GM12878 (cell line): ENCODE measurements at regions not wholly inside any gene's neighbourhood (a gene's known extent, or its start where the extent isn't known, plus 50 kb on each side); places are given as distances from the start of the nearest gene placed in this dataset.

Experiments
- ATAC-seq: fragments of 200-7000 bp; cut with Tn5 transposase; 3 replicates; pipeline ENCODE4 v1.9.1; 2020; ENCODE audit warnings: mild to moderate bottlenecking, moderate library complexity
- BruUV-seq: library from RNA; stranded (reverse); fragments of 400-500 nt; replicated peaks from 2 replicates; lab custom pipeline; 2021; lab: Mats Ljungman, UMichigan
- CTCF ChIA-PET: fragments of 300-600 bp; sonication (Branson Sonifier 250); formaldehyde crosslinking; extraction: SDS; loops from one replicate; lab custom pipeline; 2021; ENCODE audit warnings: inconsistent platforms; lab: Yijun Ruan, JAX
- POLR2A ChIA-PET: fragments of 350-600 bp; formaldehyde crosslinking; extraction: SDS; loops from one replicate; lab custom pipeline; 2021; ENCODE audit warnings: inconsistent platforms; lab: Charles Lee
- RAD21 ChIA-PET: fragments of 300-600 bp; sonication (Branson Sonifier 250); formaldehyde crosslinking; loops from one replicate; lab custom pipeline; 2023; ENCODE audit warnings: antibody characterized with exemption; ENCODE audit not compliant: unreplicated experiment; lab: Charles Lee
- SMC1A ChIA-PET: fragments of 300-600 bp; sonication (Branson Sonifier 250); formaldehyde crosslinking; loops from one replicate; lab custom pipeline; 2023; ENCODE audit not compliant: unreplicated experiment, uncharacterized antibody; lab: Charles Lee
- DNase-seq: peaks from one replicate; pipeline ENCODE4 v3.0.0-alpha.2; 2011; ENCODE audit warnings: low read depth, low spot score
- FAIRE-seq: peaks from 3 replicates; lab custom pipeline; 2011; peaks lifted over from hg19 to GRCh38; lab: Jason Lieb, UNC
- H2AFZ ChIP-seq: 2 replicates; pipeline ENCODE4 v1.6.0; 2011; ENCODE audit warnings: low read depth, low read length, control low read depth; ENCODE audit not compliant: control insufficient read depth
- H3K27ac ChIP-seq: 2 replicates; pipeline ENCODE4 v1.5.1; 2011; ENCODE audit warnings: control low read depth; ENCODE audit not compliant: control insufficient read depth, insufficient read depth
- H3K27me3 ChIP-seq, 2 experiments: replicated peaks in 1 of 2; 2 replicates each; pipeline versions ENCODE4 v1.6.0 to v1.6.1; 2011; ENCODE audit warnings: low read length in 1 of 2; ENCODE audit not compliant: control insufficient read depth in 2 of 2, insufficient read depth in 2 of 2
- H3K36me3 ChIP-seq, 2 experiments: 2 replicates each; pipeline ENCODE4 v1.5.1; 2011; ENCODE audit warnings: low read length in 1 of 2; ENCODE audit not compliant: control insufficient read depth in 2 of 2, insufficient read depth in 2 of 2
- H3K4me1 ChIP-seq: 2 replicates; pipeline ENCODE4 v1.6.1; 2011; ENCODE audit warnings: mild to moderate bottlenecking, low read length, moderate library complexity, mixed read lengths; ENCODE audit not compliant: control insufficient read depth, insufficient read depth
- H3K4me2 ChIP-seq: 2 replicates; pipeline ENCODE4 v1.6.0; 2011; ENCODE audit warnings: control low read depth; ENCODE audit not compliant: control insufficient read depth, insufficient read depth
- H3K4me3 ChIP-seq: fragments of 200-600 bp; sonication (generic); 2 replicates; pipeline ENCODE4 v1.5.1; 2016
- H3K79me2 ChIP-seq: 2 replicates; pipeline ENCODE4 v1.6.0; 2011; ENCODE audit warnings: low read length; ENCODE audit not compliant: control insufficient read depth, insufficient read depth
- H3K9ac ChIP-seq: 2 replicates; pipeline ENCODE4 v1.8.0; 2011; ENCODE audit warnings: low read length, control low read depth, mixed read lengths; ENCODE audit not compliant: control insufficient read depth, insufficient read depth
- H3K9me3 ChIP-seq: replicated peaks from 3 replicates; pipeline ENCODE4 v1.5.1; 2011; ENCODE audit warnings: mild to moderate bottlenecking, low read length; ENCODE audit not compliant: control insufficient read depth, insufficient read depth
- H4K20me1 ChIP-seq: 2 replicates; pipeline ENCODE4 v1.6.0; 2011; ENCODE audit not compliant: control insufficient read depth, insufficient read depth
- BCL11A ChIP-seq: IDR thresholded peaks from 2 replicates; pipeline ENCODE4 v1.6.1; 2011; ENCODE audit warnings: low read depth, low read length
- CBFB ChIP-seq: IDR thresholded peaks from 2 replicates; pipeline ENCODE4 v1.6.1; 2016; ENCODE audit warnings: antibody characterized with exemption, low read depth
- CBX5 ChIP-seq: sonication (generic); IDR thresholded peaks from 2 replicates; pipeline ENCODE4 v1.6.1; 2016; ENCODE audit warnings: low read depth, moderate library complexity, mild to moderate bottlenecking, inconsistent platforms
- CEBPB ChIP-seq, 2 experiments: fragments of 150-350 bp in 1 of 2; IDR thresholded peaks; 2 replicates each; pipeline ENCODE4 v1.6.1; 2012 to 2014; ENCODE audit warnings: low read depth in 2 of 2, low read length in 2 of 2, borderline replicate concordance in 1 of 2, inconsistent platforms in 1 of 2
- GATAD2B ChIP-seq: fragments of 450-650 bp; conservative IDR thresholded peaks from 2 replicates; pipeline ENCODE4 v1.6.1; 2017; ENCODE audit warnings: low read depth, mild to moderate bottlenecking, moderate library complexity
- IRF4 ChIP-seq: IDR thresholded peaks from 2 replicates; pipeline ENCODE4 v1.6.1; 2011; ENCODE audit warnings: low read depth, low read length
- KDM1A ChIP-seq: fragments of 200-600 bp; sonication (generic); IDR thresholded peaks from 2 replicates; pipeline ENCODE4 v1.6.1; 2016; ENCODE audit warnings: borderline replicate concordance
- KLF5 ChIP-seq: fragments of 450-650 bp; IDR thresholded peaks from 2 replicates; pipeline ENCODE4 v1.6.1; 2014; ENCODE audit warnings: mild to moderate bottlenecking; ENCODE audit not compliant: partially characterized antibody
- MXI1 ChIP-seq: fragments of 150-350 bp; IDR thresholded peaks from 2 replicates; pipeline ENCODE4 v1.6.1; 2011; ENCODE audit warnings: low read depth, mild to moderate bottlenecking, inconsistent platforms, low read length, improper control_type of control experiment
- NR2C1 ChIP-seq: fragments of 450-650 bp; IDR thresholded peaks from 2 replicates; pipeline ENCODE4 v1.6.1; 2017; ENCODE audit warnings: antibody characterized with exemption, mild to moderate bottlenecking, moderate library complexity
- POLR2AphosphoS2 ChIP-seq: IDR thresholded peaks from 2 replicates; pipeline ENCODE4 v1.6.1; 2011; ENCODE audit warnings: low read depth, mild to moderate bottlenecking, low read length, improper control_type of control experiment, moderate library complexity
- POLR2AphosphoS5 ChIP-seq: IDR thresholded peaks from 2 replicates; pipeline ENCODE4 v1.6.1; 2011; ENCODE audit warnings: mild to moderate bottlenecking, low read length, inconsistent platforms
- SIN3A ChIP-seq: IDR thresholded peaks from 2 replicates; pipeline ENCODE4 v1.6.1; 2012; ENCODE audit warnings: low read depth, low read length, improper control_type of control experiment
- SPI1 ChIP-seq: IDR thresholded peaks from 2 replicates; pipeline ENCODE4 v1.6.1; 2011; ENCODE audit warnings: low read depth, mild to moderate bottlenecking, low read length, moderate library complexity, borderline replicate concordance; ENCODE audit not compliant: insufficient read depth
- SREBF1 ChIP-seq: IDR thresholded peaks from 2 replicates; pipeline ENCODE4 v1.6.1; 2012; ENCODE audit warnings: mild to moderate bottlenecking, low read length
- TAF1 ChIP-seq: IDR thresholded peaks from 2 replicates; pipeline ENCODE4 v1.6.1; 2011; ENCODE audit warnings: mild to moderate bottlenecking, low read depth, low read length, borderline replicate concordance
- USF2 ChIP-seq: IDR thresholded peaks from 2 replicates; pipeline ENCODE4 v1.6.1; 2011; ENCODE audit warnings: low read depth, low read length, improper control_type of control experiment, borderline replicate concordance
- ZNF24 ChIP-seq: fragments of 450-650 bp; IDR thresholded peaks from 2 replicates; pipeline ENCODE4 v1.6.1; 2017; ENCODE audit warnings: antibody characterized with exemption, mild to moderate bottlenecking
- ZNF622 ChIP-seq: fragments of 450-650 bp; IDR thresholded peaks from 2 replicates; pipeline ENCODE4 v1.6.1; 2017; ENCODE audit warnings: mild to moderate bottlenecking, inconsistent platforms
- WGBS: methylation state at CpG from one replicate; pipeline ENCODE4 v1.1.6; 2016; ENCODE audit warnings: low lambda C conversion rate; ENCODE audit not compliant: insufficient replicate concordance, insufficient coverage; ENCODE audit errors: missing lambda C conversion rate; 5-methylcytosine and 5-hydroxymethylcytosine counted together
- in situ Hi-C: fragments of 300-500 bp; cut with MboI; formaldehyde crosslinking; loops from 9 replicates; pipeline ENCODE4 v1.14.3; 2018; ENCODE audit warnings: mixed read lengths
- intact Hi-C: fragments of 100-400 bp; cut with micrococcal nuclease; formaldehyde crosslinking; loops from one replicate; pipeline ENCODE4 v1.14.2; 2022; ENCODE audit not compliant: unreplicated experiment
- TF ChIP-seq, protein P1 (sequence below): fragments of 450-650 bp; IDR thresholded peaks from 2 replicates; pipeline ENCODE4 v1.6.1; 2016; ENCODE audit warnings: mild to moderate bottlenecking

GRCh38 chr10:91022924-91023699 lies 102.2 kb upstream of the ANKRD1 start (continued):
- no peak for TF ChIP-seq KLF5

GRCh38 chr10:91023700-91024398 lies 103.0 kb upstream of the ANKRD1 start:
- Histone ChIP-seq H2AFZ (no peak overlapping the region), H3K4me3 (no peak overlapping the region), H3K36me3 (no peaks in the 10 kb centered on the region), H3K27me3 (no peaks in the 10 kb centered on the region), H3K9me3 (no peaks in the 10 kb centered on the region), H3K27ac (no peak overlapping the region), H4K20me1 (no peaks in the 10 kb centered on the region), H3K4me2 (no peak overlapping the region), H3K9ac (no peak overlapping the region), H3K79me2 (no peaks in the 10 kb centered on the region), H3K4me1 (no peaks in the 10 kb centered on the region)
- WGBS: 62% methylated on average over 7 of the region's 7 CpGs
- ATAC-seq (no peak), DNase-seq (no peak), FAIRE-seq (no peak)
- in situ Hi-C loops: no loop called here
- ChIA-PET CTCF (no interaction called here), SMC1A (interaction anchor here (1.1 kb wide), 1 partner anchor 227 kb away, joined by 4 read pairs; no protein-coding TSS in a partner anchor), RAD21 (no interaction called here), POLR2A (no interaction called here)
- TF ChIP-seq ZNF24: no peak
- TF ChIP-seq KDM1A: no peak
- no peak for TF ChIP-seq USF2
- TF ChIP-seq, protein P1, sequence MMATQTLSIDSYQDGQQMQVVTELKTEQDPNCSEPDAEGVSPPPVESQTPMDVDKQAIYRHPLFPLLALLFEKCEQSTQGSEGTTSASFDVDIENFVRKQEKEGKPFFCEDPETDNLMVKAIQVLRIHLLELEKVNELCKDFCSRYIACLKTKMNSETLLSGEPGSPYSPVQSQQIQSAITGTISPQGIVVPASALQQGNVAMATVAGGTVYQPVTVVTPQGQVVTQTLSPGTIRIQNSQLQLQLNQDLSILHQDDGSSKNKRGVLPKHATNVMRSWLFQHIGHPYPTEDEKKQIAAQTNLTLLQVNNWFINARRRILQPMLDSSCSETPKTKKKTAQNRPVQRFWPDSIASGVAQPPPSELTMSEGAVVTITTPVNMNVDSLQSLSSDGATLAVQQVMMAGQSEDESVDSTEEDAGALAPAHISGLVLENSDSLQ: no peak
- TF ChIP-seq GATAD2B: no peak
- no peak for TF ChIP-seq CBX5
- TF ChIP-seq ZNF622: no peak
- no peak for TF ChIP-seq POLR2AphosphoS5
- no peak for TF ChIP-seq SPI1
- no peak for TF ChIP-seq BCL11A
- TF ChIP-seq SREBF1: no peak
- TF ChIP-seq SIN3A: no peak
- no peak for TF ChIP-seq CBFB
- no peak for TF ChIP-seq CEBPB (IDR thresholded peaks at IDR 0.05; ENCODE audit: borderline replicate concordance in 1 of 2, low read depth in 2 of 2, low read length in 2 of 2)
- TF ChIP-seq MXI1: no peak
- TF ChIP-seq IRF4: no peak
- TF ChIP-seq TAF1: no peak
- no peak for TF ChIP-seq POLR2AphosphoS2
- TF ChIP-seq NR2C1: no peak
- intact Hi-C loops: no loop called here
- BruUV-seq: no TSS peak
